ENCODE measurements at regions not wholly inside any gene's neighbourhood (a gene's known extent, or its start where the extent isn't known, plus 50 kb on each side); places are given as distances from the start of the nearest gene placed in this dataset.

GRCh38 chr21:15405214-15405613, 324.6 kb upstream of the USP25 start:
- TF ChIP-seq CTCF (IDR thresholded peaks at IDR 0.05), result no peak
- DNase-seq, result no peak
- no peak overlapping the region for H3K4me3 Mint-ChIP-seq
- H3K27ac Mint-ChIP-seq, result no peak overlapping the region
- H3K9me3 Mint-ChIP-seq, result peaks cover 12% of the 10 kb centered on the region
- H3K36me3 Mint-ChIP-seq (ENCODE audit: low read depth), result peaks cover 6% of the 10 kb centered on the region
- peaks cover 18% of the 10 kb centered on the region for H3K4me1 Mint-ChIP-seq
- H3K27me3 Mint-ChIP-seq (ENCODE audit: low read depth, poor library complexity), result peaks cover 3% of the 10 kb centered on the region

DNA sequence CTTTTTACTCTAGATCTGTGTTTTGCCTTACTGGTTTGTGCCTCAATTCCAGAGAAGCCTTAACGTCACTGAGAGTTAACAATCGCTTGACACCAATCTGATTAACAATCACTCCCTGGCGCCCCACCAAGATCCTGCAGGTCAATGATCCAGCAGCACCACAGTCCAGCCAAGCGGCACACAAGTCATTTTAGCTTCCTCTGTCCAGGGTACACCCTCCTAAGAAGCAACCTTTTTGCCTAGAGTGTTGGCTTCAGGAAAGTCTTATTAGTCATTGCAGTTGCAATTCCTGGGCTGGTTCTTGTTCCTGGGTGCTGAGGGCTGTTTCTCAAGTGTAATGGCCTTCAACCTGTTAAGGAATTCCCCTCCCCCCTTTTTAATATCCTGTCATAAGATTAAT, 323.0 kb upstream of the USP25 start:
- DNase-seq, result peak; percentile 15
- Mint-ChIP-seq H3K4me1 (peaks cover 18% of the 10 kb centered on the region), H3K27ac (no peak overlapping the region), H3K27me3 (ENCODE audit: low read depth, poor library complexity) (peaks cover 3% of the 10 kb centered on the region), H3K36me3 (ENCODE audit: low read depth) (peaks cover 12% of the 10 kb centered on the region), H3K9me3 (peaks cover 14% of the 10 kb centered on the region), H3K4me3 (no peak overlapping the region)
- TF ChIP-seq CTCF (IDR thresholded peaks at IDR 0.05), result no peak

DNA sequence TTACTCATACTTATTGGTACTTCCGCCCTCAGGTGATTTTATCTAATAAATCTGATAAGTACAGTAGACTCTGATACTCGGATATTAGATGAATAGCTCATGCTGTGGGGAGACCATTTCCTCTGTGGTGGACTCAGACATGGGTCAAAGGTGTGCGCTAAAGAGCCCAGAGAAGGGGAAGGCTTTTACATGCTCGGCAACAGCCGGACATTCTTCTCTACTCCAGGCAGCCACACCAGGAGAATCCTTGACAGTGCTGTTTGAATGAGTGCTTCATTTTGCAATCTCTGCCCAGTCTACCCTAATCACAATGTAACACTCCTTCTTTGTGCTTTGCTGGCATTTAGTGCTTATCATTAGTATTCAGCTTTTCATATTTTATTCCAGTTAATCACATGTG, 322.2 kb upstream of the USP25 start:
- Mint-ChIP-seq H3K36me3 (ENCODE audit: low read depth) (peaks cover 20% of the 10 kb centered on the region), H3K4me1 (peaks cover 22% of the 10 kb centered on the region), H3K4me3 (no peak overlapping the region), H3K27ac (peak overlapping the region; percentile 31), H3K9me3 (peaks cover 17% of the 10 kb centered on the region), H3K27me3 (ENCODE audit: low read depth, poor library complexity) (peaks cover 3% of the 10 kb centered on the region)
- no peak for DNase-seq
- no peak for TF ChIP-seq CTCF (IDR thresholded peaks at IDR 0.05)

- Mint-ChIP-seq H3K36me3 (ENCODE audit: low read depth) (peaks cover 17% of the 10 kb centered on the region), H3K4me1 (peaks cover 24% of the 10 kb centered on the region), H3K9me3 (peaks cover 14% of the 10 kb centered on the region), H3K27me3 (ENCODE audit: low read depth, poor library complexity) (peaks cover 3% of the 10 kb centered on the region), H3K27ac (no peak overlapping the region), H3K4me3 (no peak overlapping the region)
- no peak for DNase-seq
- TF ChIP-seq CTCF (IDR thresholded peaks at IDR 0.05), result no peak
These were observed 321.7 kb upstream of the USP25 start for GRCh38 chr21:15408089-15408488.

DNA sequence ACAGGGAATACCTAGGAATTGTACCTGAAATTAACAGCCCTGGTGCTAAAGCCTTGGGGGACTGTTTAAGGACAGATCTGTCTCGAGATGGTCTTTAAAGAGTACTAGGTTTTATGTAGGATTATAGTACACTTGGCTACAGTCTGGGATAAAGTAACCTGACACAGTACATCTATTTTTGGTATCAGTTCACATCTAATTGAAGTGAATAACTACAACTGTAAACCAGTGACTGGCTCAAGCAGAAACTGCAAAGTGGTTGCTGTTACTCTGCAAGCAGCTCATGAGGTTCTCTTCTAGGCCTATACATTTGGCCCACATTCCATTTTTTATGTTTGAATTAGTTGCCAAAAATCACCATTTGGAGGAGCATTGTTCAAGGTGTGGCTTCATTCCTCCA, 320.8 kb upstream of the USP25 start:
- no peak for TF ChIP-seq CTCF (IDR thresholded peaks at IDR 0.05)

DNA sequence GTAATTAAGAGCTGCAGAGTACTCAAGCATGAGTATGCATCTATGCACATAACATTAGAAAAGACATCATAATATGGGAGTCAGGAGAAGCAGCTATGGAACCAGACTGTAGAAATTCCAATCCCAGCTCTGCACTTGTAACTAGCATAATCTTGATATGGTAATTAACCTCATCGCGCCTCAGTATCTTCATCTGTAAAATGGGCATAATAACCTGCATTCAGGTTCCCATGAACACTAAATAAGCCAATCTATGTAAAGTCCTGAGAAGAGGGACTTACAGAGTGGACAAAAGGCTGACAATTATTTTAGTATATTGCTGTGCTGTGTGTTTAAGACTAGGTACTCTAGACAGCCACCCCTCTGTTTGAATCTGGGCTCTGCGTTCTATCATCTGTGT, 318.9 kb upstream of the USP25 start:
- no peaks in the 10 kb centered on the region for H3K27me3 Mint-ChIP-seq (ENCODE audit: low read depth, poor library complexity)
- peaks cover 14% of the 10 kb centered on the region for H3K36me3 Mint-ChIP-seq (ENCODE audit: low read depth)
- H3K9me3 Mint-ChIP-seq, result peaks cover 5% of the 10 kb centered on the region
- no peak overlapping the region for H3K27ac Mint-ChIP-seq
- H3K4me1 Mint-ChIP-seq, result peaks cover 34% of the 10 kb centered on the region
- no peak for DNase-seq
- no peak for TF ChIP-seq CTCF (IDR thresholded peaks at IDR 0.05)
- H3K4me3 Mint-ChIP-seq, result no peak overlapping the region

More for the DNA sequence above, 320.8 kb upstream of the USP25 start:
- Mint-ChIP-seq H3K4me3 (no peak overlapping the region), H3K36me3 (ENCODE audit: low read depth) (peaks cover 14% of the 10 kb centered on the region), H3K27ac (no peak overlapping the region), H3K27me3 (ENCODE audit: low read depth, poor library complexity) (peaks cover under 1% of the 10 kb centered on the region), H3K4me1 (peaks cover 24% of the 10 kb centered on the region), H3K9me3 (peaks cover 9% of the 10 kb centered on the region)
- no peak for DNase-seq

All from nephron progenitor cell (in vitro differentiated cells).